ENCODE measurements at regions not wholly inside any gene's neighbourhood (a gene's known extent, or its start where the extent isn't known, plus 50 kb on each side); places are given as distances from the start of the nearest gene placed in this dataset.

DNA sequence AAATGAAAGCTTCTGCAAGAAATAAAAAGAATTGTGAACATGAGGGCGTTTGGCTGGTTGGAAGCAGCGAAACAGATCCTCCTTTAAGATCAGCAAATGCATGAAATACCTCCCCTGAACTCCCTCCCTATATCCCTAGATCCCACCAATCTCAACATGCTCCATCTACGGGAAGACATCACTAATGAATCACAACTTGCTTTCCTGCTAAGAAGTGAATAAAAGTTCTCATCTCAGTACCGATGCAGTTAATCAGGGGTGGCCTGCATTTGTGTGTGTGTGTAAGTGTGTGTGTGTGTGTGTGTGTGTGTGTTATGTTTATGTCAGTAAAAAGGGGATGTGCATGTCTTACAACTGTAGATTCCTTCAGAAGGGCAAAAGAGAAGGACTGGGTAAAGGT, 238.7 kb downstream of the LIG4 start:
- 90 to 97% methylated on average over 2 to 4 of the region's 4 CpGs for WGBS, 2 experiments (ENCODE audit: insufficient coverage in 1 of 2, insufficient read length in 1 of 2)
- H3K4me3 ChIP-seq (ENCODE audit: low read length): no peak overlapping the region
- Mint-ChIP-seq H3K4me1 (no peaks in the 10 kb centered on the region), H3K36me3 (ENCODE audit: low read depth) (no peaks in the 10 kb centered on the region), H3K4me3 (no peak overlapping the region), H3K9me3 (no peaks in the 10 kb centered on the region), H3K27me3 (ENCODE audit: insufficient read depth) (no peaks in the 10 kb centered on the region), H3K27ac (no peak overlapping the region)
- H3K9ac ChIP-seq (ENCODE audit: extremely low read depth, low read length, poor library complexity, severe bottlenecking): no peak overlapping the region
- no peaks in the 10 kb centered on the region for H3K27me3 ChIP-seq (ENCODE audit: control insufficient read depth, insufficient read depth, low read length, poor library complexity, severe bottlenecking)
- TF ChIP-seq CTCF (conservative IDR thresholded peaks at IDR 0.05): no peak
- H3K27ac ChIP-seq (ENCODE audit: low read depth, low read length): no peak overlapping the region
- no peak for DNase-seq
- H3K4me1 ChIP-seq (ENCODE audit: control insufficient read depth, insufficient read depth, low read length): no peaks in the 10 kb centered on the region
- no peaks in the 10 kb centered on the region for H3K36me3 ChIP-seq (ENCODE audit: control insufficient read depth, insufficient read depth, low read length)
- no peaks in the 10 kb centered on the region for H3K9me3 ChIP-seq (ENCODE audit: control insufficient read depth, low read length)

DNA sequence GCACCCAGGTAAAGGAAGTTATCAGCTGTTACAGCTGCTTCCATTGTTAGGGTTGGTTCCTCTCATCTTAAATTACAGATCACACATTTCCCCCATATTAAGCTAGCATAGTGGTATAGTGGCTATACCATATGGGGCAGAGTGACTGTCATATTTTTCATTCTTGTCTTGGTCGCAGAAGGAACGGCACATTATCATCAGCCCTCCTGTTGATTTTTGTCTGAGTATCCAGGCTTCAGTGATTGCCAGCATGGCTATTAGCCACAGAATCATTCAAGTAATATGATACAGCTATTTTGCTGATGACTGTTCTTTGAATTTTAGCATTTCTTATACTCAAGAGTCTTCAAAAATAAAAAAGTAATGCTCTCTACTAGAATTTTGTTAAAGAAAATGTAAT, 240.9 kb downstream of the LIG4 start:
- H3K9ac ChIP-seq (ENCODE audit: extremely low read depth, low read length, poor library complexity, severe bottlenecking): no peak overlapping the region
- no peak overlapping the region for H3K4me3 Mint-ChIP-seq

DNA sequence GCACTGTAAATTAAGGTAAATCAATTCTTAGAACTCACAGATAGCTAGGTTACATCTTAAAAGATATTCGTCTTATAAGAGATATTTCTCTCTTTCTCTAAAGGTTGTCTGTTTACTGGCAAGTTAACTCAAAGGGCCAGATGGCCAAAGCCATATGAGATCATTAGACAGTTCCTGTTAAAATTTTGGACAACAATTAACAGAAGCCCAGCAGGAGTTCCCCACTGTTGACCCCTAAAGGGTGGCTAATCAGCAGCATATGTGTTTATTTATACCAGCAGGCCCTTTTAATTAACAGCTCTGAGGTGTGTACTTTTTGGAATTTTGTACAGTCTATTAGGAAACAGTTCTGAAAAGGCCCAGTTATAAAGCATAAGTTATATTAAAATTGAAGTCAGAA, 245.8 kb downstream of the LIG4 start:
- WGBS, 2 experiments (ENCODE audit: insufficient coverage in 1 of 2, insufficient read length in 1 of 2): 100% methylated on average over 1 of the region's 1 CpG; no CpG with 5 or more reads in 1 of the 2 experiments
- Mint-ChIP-seq H3K4me1 (peaks cover 4% of the 10 kb centered on the region), H3K36me3 (ENCODE audit: low read depth) (no peaks in the 10 kb centered on the region), H3K27me3 (ENCODE audit: insufficient read depth) (no peaks in the 10 kb centered on the region), H3K27ac (no peak overlapping the region), H3K4me3 (no peak overlapping the region), H3K9me3 (peaks cover 14% of the 10 kb centered on the region)
- Histone ChIP-seq H3K9ac (ENCODE audit: extremely low read depth, low read length, poor library complexity, severe bottlenecking) (no peak overlapping the region), H3K27me3 (ENCODE audit: control insufficient read depth, insufficient read depth, low read length, poor library complexity, severe bottlenecking) (no peaks in the 10 kb centered on the region), H3K4me1 (ENCODE audit: control insufficient read depth, insufficient read depth, low read length) (no peaks in the 10 kb centered on the region), H3K4me3 (ENCODE audit: low read length) (no peak overlapping the region), H3K9me3 (ENCODE audit: control insufficient read depth, low read length) (no peaks in the 10 kb centered on the region), H3K36me3 (ENCODE audit: control insufficient read depth, insufficient read depth, low read length) (no peaks in the 10 kb centered on the region), H3K27ac (ENCODE audit: low read depth, low read length) (no peak overlapping the region)
- no peak for DNase-seq
- no peak for TF ChIP-seq CTCF (conservative IDR thresholded peaks at IDR 0.05)

More for the DNA sequence above, 240.9 kb downstream of the LIG4 start:
- no peaks in the 10 kb centered on the region for H3K4me1 ChIP-seq (ENCODE audit: control insufficient read depth, insufficient read depth, low read length)
- no peaks in the 10 kb centered on the region for H3K9me3 Mint-ChIP-seq
- no peaks in the 10 kb centered on the region for H3K36me3 Mint-ChIP-seq (ENCODE audit: low read depth)
- no peak for DNase-seq
- H3K27me3 Mint-ChIP-seq (ENCODE audit: insufficient read depth): no peaks in the 10 kb centered on the region
- 88% methylated on average over 2 of the region's 2 CpGs; no CpG with 5 or more reads in 1 of the 2 experiments for WGBS, 2 experiments (ENCODE audit: insufficient coverage in 1 of 2, insufficient read length in 1 of 2)
- no peak overlapping the region for H3K27ac ChIP-seq (ENCODE audit: low read depth, low read length)
- H3K9me3 ChIP-seq (ENCODE audit: control insufficient read depth, low read length): no peaks in the 10 kb centered on the region
- no peak overlapping the region for H3K4me3 ChIP-seq (ENCODE audit: low read length)
- TF ChIP-seq CTCF (conservative IDR thresholded peaks at IDR 0.05): no peak
- H3K36me3 ChIP-seq (ENCODE audit: control insufficient read depth, insufficient read depth, low read length): no peaks in the 10 kb centered on the region
- no peaks in the 10 kb centered on the region for H3K27me3 ChIP-seq (ENCODE audit: control insufficient read depth, insufficient read depth, low read length, poor library complexity, severe bottlenecking)
- no peak overlapping the region for H3K27ac Mint-ChIP-seq
- peaks cover 4% of the 10 kb centered on the region for H3K4me1 Mint-ChIP-seq
